Prostate gland (tissue), 2 donors: ENCODE measurements at regions not wholly inside any gene's neighbourhood (a gene's known extent, or its start where the extent isn't known, plus 50 kb on each side); places are given as distances from the start of the nearest gene placed in this dataset.

Source experiments
- CTCF ChIP-seq, 4 experiments: fragments of 200-600 bp in 2 of 4; fragments of 450-650 bp in 2 of 4; sonication (generic) in 2 of 4; IDR thresholded peaks; 1 replicate in 3 of 4; 2 replicates in 1 of 4; pipeline ENCODE4 v1.5.1; 2016 to 2019; ENCODE audit warnings: antibody characterized with exemption in 4 of 4, mild to moderate bottlenecking in 2 of 4, moderate library complexity in 2 of 4
- POLR2AphosphoS5 ChIP-seq: sonication (generic); formaldehyde crosslinking; IDR thresholded peaks from one replicate; pipeline ENCODE4 v1.6.1; 2017; ENCODE audit warnings: antibody characterized with exemption

- TF ChIP-seq CTCF (IDR thresholded peaks at IDR 0.05) (no peak), POLR2AphosphoS5 (no peak)
Observed at GRCh38 chr9:73231203-73231602, 79.5 kb downstream of the ANXA1 start.
